Panc1 (cell line): ENCODE measurements at regions not wholly inside any gene's neighbourhood (a gene's known extent, or its start where the extent isn't known, plus 50 kb on each side); places are given as distances from the start of the nearest gene placed in this dataset.

Source experiments
- POLR2AphosphoS5 ChIP-seq: IDR thresholded peaks from 2 replicates; pipeline ENCODE4 v1.6.1; 2012; ENCODE audit warnings: mild to moderate bottlenecking, low read depth, low read length, moderate library complexity
- SIN3A ChIP-seq: IDR thresholded peaks from 2 replicates; pipeline ENCODE4 v1.6.1; 2012; ENCODE audit warnings: low read depth, mild to moderate bottlenecking, low read length, moderate library complexity, borderline replicate concordance; ENCODE audit not compliant: insufficient read depth

GRCh38 chr11:119934267-119934666 lies 203.6 kb downstream of the TRIM29 start:
- TF ChIP-seq SIN3A (no peak), POLR2AphosphoS5 (no peak)
